PC-9 (cell line): ENCODE measurements at regions not wholly inside any gene's neighbourhood (a gene's known extent, or its start where the extent isn't known, plus 50 kb on each side); places are given as distances from the start of the nearest gene placed in this dataset.

Experiments used
- BruUV-seq: library from RNA; stranded (reverse); fragments of 400-500 nt; replicated peaks from 2 replicates; lab custom pipeline; 2021; lab: Mats Ljungman, UMichigan
- CTCF ChIA-PET: fragments of 300-600 bp; sonication (Branson Sonifier 250); formaldehyde crosslinking; loops from one replicate; lab custom pipeline; 2022; ENCODE audit warnings: antibody characterized with exemption; lab: Charles Lee
- POLR2A ChIA-PET: fragments of 300-600 bp; sonication (Branson Sonifier 250); formaldehyde crosslinking; loops from one replicate; lab custom pipeline; 2022; ENCODE audit warnings: antibody characterized with exemption; ENCODE audit not compliant: unreplicated experiment; lab: Charles Lee
- DNase-seq, 2 experiments: peaks; one replicate each; pipeline versions ENCODE4 v3.0.0 to v3.0.0-alpha.2; 2015 to 2022; ENCODE audit warnings: mixed read lengths in 1 of 2
- H2AFZ ChIP-seq: fragments of 200-600 bp; sonication (generic); 2 replicates; pipeline ENCODE4 v1.8.1; 2017; ENCODE audit warnings: antibody characterized with exemption
- H3F3A ChIP-seq: fragments of 200-600 bp; sonication (generic); 2 replicates; pipeline ENCODE4 v1.8.1; 2017; ENCODE audit warnings: antibody characterized with exemption, mild to moderate bottlenecking, low read depth; ENCODE audit not compliant: insufficient read depth
- H3K27ac ChIP-seq: fragments of 200-600 bp; sonication (generic); 2 replicates; pipeline ENCODE4 v1.6.1; 2016; ENCODE audit warnings: mixed run types
- H3K27me3 ChIP-seq: fragments of 200-600 bp; sonication (generic); 2 replicates; pipeline ENCODE4 v1.6.1; 2016; ENCODE audit warnings: low read depth, mixed run types; ENCODE audit not compliant: insufficient read depth
- H3K36me3 ChIP-seq: fragments of 200-600 bp; sonication (generic); 2 replicates; pipeline ENCODE4 v1.6.1; 2016; ENCODE audit warnings: low read depth, mixed run types
- H3K4me1 ChIP-seq: fragments of 200-600 bp; sonication (generic); replicated peaks from 2 replicates; pipeline ENCODE4 v1.6.1; 2016; ENCODE audit warnings: mixed run types; ENCODE audit not compliant: insufficient read depth
- H3K4me2 ChIP-seq: fragments of 200-600 bp; sonication (generic); 2 replicates; pipeline ENCODE4 v1.6.1; 2017; ENCODE audit warnings: mixed run types
- H3K4me3 ChIP-seq: fragments of 200-600 bp; sonication (generic); 2 replicates; pipeline ENCODE4 v1.6.1; 2016; ENCODE audit warnings: mixed run types
- H3K79me2 ChIP-seq: fragments of 200-600 bp; sonication (generic); 2 replicates; pipeline ENCODE4 v1.6.1; 2017; ENCODE audit warnings: low read depth, mixed run types
- H3K9me2 ChIP-seq: fragments of 200-600 bp; sonication (generic); 2 replicates; pipeline ENCODE4 v1.8.1; 2017; ENCODE audit warnings: mild to moderate bottlenecking; ENCODE audit not compliant: insufficient read depth
- H3K9me3 ChIP-seq: fragments of 200-600 bp; sonication (generic); 2 replicates; pipeline ENCODE4 v1.8.1; 2016; ENCODE audit warnings: low read depth; ENCODE audit not compliant: insufficient read depth
- H4K20me1 ChIP-seq: fragments of 200-600 bp; sonication (generic); 2 replicates; pipeline ENCODE4 v1.8.1; 2017; ENCODE audit not compliant: insufficient read depth
- EZH2 ChIP-seq: fragments of 200-600 bp; sonication (generic); IDR thresholded peaks from 2 replicates; pipeline ENCODE4 v1.8.0; 2017; ENCODE audit warnings: antibody characterized with exemption, low read depth
- intact Hi-C: fragments of 100-400 bp; cut with micrococcal nuclease; formaldehyde crosslinking; loops from one replicate; pipeline ENCODE4 v1.10.0; 2022; ENCODE audit not compliant: unreplicated experiment
- TF ChIP-seq, protein P1 (sequence below): fragments of 200-600 bp; sonication (generic); conservative IDR thresholded peaks from 2 replicates; pipeline ENCODE4 v1.6.1; 2017; ENCODE audit warnings: mixed run types, antibody characterized with exemption, mild to moderate bottlenecking, moderate library complexity

DNA sequence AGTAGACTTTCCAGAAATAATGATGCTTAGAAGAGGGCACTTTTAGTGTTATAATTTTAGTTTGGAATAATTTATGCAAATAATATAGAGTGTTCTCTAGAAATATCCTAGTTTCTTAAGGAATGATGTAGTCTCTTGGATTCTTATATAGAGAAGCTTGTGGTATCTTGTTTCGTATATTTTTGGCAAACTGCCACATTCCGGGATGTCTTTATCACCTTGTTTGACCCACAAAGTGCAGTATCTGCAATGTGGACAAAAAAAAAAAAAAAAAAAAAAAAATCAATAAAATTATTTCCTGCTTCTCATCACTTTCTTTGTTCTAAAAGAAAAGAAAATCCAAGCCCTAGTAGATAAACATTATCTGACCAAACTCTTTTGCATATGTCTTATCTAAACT is 1577.7 kb upstream of the TENM3 start:
- Histone ChIP-seq H2AFZ (no peak overlapping the region), H4K20me1 (no peaks in the 10 kb centered on the region), H3K9me2 (no peaks in the 10 kb centered on the region), H3K27me3 (no peaks in the 10 kb centered on the region), H3K9me3 (no peaks in the 10 kb centered on the region), H3K4me3 (no peak overlapping the region), H3K27ac (no peak overlapping the region), H3K4me1 (no peaks in the 10 kb centered on the region), H3K79me2 (no peaks in the 10 kb centered on the region), H3K4me2 (no peak overlapping the region), H3F3A (no peaks in the 10 kb centered on the region), H3K36me3 (no peaks in the 10 kb centered on the region)
- intact Hi-C loops, result loop anchor here (1.0 kb wide), 1 partner anchor 216 kb away; no protein-coding TSS in a partner anchor
- no peak for DNase-seq
- ChIA-PET POLR2A (no interaction called here), CTCF (interaction anchor here (1.3 kb wide), 1 partner anchor 216 kb away, joined by 4 read pairs; no protein-coding TSS in a partner anchor)
- TF ChIP-seq, protein P1, sequence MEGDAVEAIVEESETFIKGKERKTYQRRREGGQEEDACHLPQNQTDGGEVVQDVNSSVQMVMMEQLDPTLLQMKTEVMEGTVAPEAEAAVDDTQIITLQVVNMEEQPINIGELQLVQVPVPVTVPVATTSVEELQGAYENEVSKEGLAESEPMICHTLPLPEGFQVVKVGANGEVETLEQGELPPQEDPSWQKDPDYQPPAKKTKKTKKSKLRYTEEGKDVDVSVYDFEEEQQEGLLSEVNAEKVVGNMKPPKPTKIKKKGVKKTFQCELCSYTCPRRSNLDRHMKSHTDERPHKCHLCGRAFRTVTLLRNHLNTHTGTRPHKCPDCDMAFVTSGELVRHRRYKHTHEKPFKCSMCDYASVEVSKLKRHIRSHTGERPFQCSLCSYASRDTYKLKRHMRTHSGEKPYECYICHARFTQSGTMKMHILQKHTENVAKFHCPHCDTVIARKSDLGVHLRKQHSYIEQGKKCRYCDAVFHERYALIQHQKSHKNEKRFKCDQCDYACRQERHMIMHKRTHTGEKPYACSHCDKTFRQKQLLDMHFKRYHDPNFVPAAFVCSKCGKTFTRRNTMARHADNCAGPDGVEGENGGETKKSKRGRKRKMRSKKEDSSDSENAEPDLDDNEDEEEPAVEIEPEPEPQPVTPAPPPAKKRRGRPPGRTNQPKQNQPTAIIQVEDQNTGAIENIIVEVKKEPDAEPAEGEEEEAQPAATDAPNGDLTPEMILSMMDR, result no peak
- no peak for TF ChIP-seq EZH2
- no TSS peak for BruUV-seq

DNA sequence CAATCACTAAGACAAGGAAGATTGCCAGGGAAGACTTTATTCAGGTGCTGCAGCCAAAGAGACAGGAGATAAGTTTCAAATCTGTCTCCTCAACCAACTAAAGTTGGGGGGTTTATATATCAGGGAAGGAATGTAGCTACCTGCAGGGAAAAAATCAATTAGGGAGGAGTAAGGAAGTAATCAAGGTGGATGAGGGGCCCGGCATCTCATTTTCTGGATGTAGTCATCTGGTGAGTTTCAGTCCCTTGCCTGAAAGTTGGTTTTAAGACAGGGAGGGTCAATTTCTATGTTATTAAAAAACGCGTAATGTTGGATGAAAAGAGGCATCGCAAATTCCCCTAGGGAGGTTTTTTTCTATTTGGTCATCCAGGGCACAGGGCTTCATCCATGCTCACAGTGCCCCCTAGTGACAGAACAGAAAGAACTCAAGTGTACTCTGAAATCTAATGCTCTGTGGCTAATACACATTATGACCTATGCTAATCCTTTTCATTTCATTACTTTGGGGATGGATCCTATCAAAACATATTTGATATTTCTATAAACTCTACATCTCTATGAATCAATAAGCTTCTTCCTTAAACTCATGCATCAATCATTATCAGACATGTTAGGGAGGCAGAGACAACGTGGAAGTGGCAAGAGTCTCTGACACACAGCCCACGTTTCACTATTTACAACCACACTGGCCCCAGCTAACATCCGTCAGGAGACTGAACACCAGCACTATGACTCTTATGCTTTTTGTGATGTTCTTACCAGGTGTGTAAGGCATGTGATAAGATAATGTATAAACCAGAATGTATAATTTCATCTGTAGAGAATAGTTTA is 1577.0 kb upstream of the TENM3 start:
- Histone ChIP-seq H3K9me3 (no peaks in the 10 kb centered on the region), H3K27ac (no peak overlapping the region), H3K4me1 (no peaks in the 10 kb centered on the region), H3K9me2 (no peaks in the 10 kb centered on the region), H4K20me1 (no peaks in the 10 kb centered on the region), H3K4me3 (no peak overlapping the region), H3K36me3 (no peaks in the 10 kb centered on the region), H3F3A (no peaks in the 10 kb centered on the region), H2AFZ (no peak overlapping the region), H3K4me2 (no peak overlapping the region), H3K79me2 (no peaks in the 10 kb centered on the region), H3K27me3 (no peaks in the 10 kb centered on the region)
- no TSS peak for BruUV-seq
- TF ChIP-seq EZH2, result no peak
- TF ChIP-seq, protein P1, result peak; percentile 53
- POLR2A ChIA-PET, result no interaction called here
- peak in 1 of 2 experiments; percentile 28 for DNase-seq
- intact Hi-C loops, result loop anchor here (1.0 kb wide), 2 partner anchors 217 to 799 kb away; no protein-coding TSS in a partner anchor
- CTCF ChIA-PET, result no interaction called here

DNA sequence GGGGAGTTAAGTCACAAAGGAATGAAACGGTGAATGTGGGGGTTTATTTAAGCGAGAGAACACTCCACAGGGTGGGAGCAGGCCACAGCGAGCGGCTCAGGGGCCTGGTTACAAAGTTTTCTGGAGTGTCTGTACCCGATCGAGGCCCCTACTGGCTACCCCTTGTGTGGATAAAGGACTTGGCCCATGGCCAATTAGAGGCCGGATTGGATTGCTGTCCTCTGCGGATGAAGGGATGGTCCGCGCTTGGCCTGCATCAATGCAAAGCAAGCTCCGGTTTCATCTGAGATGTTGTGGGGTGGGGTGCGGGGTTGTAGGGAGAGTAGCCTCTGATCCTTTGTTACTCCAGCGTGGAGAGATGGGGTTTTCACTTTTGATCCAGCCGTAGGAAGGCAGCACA is 1574.5 kb upstream of the TENM3 start:
- no peaks in the 10 kb centered on the region for H3K36me3 ChIP-seq
- no TSS peak for BruUV-seq
- H4K20me1 ChIP-seq, result no peaks in the 10 kb centered on the region
- no peaks in the 10 kb centered on the region for H3K9me2 ChIP-seq
- no peaks in the 10 kb centered on the region for H3K9me3 ChIP-seq
- no peak overlapping the region for H3K4me2 ChIP-seq
- H3K4me1 ChIP-seq, result no peaks in the 10 kb centered on the region
- no peaks in the 10 kb centered on the region for H3K79me2 ChIP-seq
- H3K4me3 ChIP-seq, result no peak overlapping the region
- TF ChIP-seq, protein P1, result no peak
- no peak for TF ChIP-seq EZH2
- H3K27me3 ChIP-seq, result no peaks in the 10 kb centered on the region
- no peak for DNase-seq
- H3F3A ChIP-seq, result no peaks in the 10 kb centered on the region
- H3K27ac ChIP-seq, result no peak overlapping the region
- no peak overlapping the region for H2AFZ ChIP-seq
- intact Hi-C loops, result no loop called here
- ChIA-PET CTCF (no interaction called here), POLR2A (no interaction called here)
